Loucy (cell line): ENCODE measurements at regions not wholly inside any gene's neighbourhood (a gene's known extent, or its start where the extent isn't known, plus 50 kb on each side); places are given as distances from the start of the nearest gene placed in this dataset.

Experiments
- H2AFZ ChIP-seq: fragments of 200-600 bp; sonication (generic); 2 replicates; pipeline ENCODE4 v1.6.0; 2016; ENCODE audit warnings: antibody characterized with exemption, mild to moderate bottlenecking, low read length, moderate library complexity
- H3F3A ChIP-seq: fragments of 200-600 bp; 2 replicates; pipeline ENCODE4 v1.6.0; 2016; ENCODE audit warnings: antibody characterized with exemption, low read depth, mild to moderate bottlenecking
- H3K27me3 ChIP-seq: fragments of 200-600 bp; sonication (generic); 2 replicates; pipeline ENCODE4 v1.6.1; 2014; ENCODE audit warnings: low read length, mild to moderate bottlenecking; ENCODE audit not compliant: insufficient read depth, poor library complexity, severe bottlenecking
- H3K36me3 ChIP-seq: fragments of 200-600 bp; sonication (generic); 2 replicates; pipeline ENCODE4 v1.6.1; 2016; ENCODE audit warnings: low read length; ENCODE audit not compliant: insufficient read depth
- H3K4me1 ChIP-seq: fragments of 200-600 bp; sonication (generic); 2 replicates; pipeline ENCODE4 v1.5.1; 2014; ENCODE audit warnings: low read length, mild to moderate bottlenecking; ENCODE audit not compliant: insufficient read depth, poor library complexity, severe bottlenecking
- H3K4me2 ChIP-seq: fragments of 200-600 bp; sonication (generic); 2 replicates; pipeline ENCODE4 v1.6.0; 2014; ENCODE audit warnings: antibody characterized with exemption, low read length, low read depth, mild to moderate bottlenecking; ENCODE audit not compliant: poor library complexity, severe bottlenecking
- H3K4me3 ChIP-seq: fragments of 200-600 bp; sonication (generic); 2 replicates; pipeline ENCODE4 v1.5.1; 2014; ENCODE audit warnings: low read length, mild to moderate bottlenecking, mixed read lengths; ENCODE audit not compliant: poor library complexity, severe bottlenecking
- H3K79me2 ChIP-seq: fragments of 200-600 bp; sonication (generic); 2 replicates; pipeline ENCODE4 v1.6.1; 2014; ENCODE audit warnings: low read length; ENCODE audit not compliant: insufficient read depth
- H3K9ac ChIP-seq: fragments of 200-600 bp; sonication (generic); 2 replicates; pipeline ENCODE4 v1.6.0; 2014; ENCODE audit warnings: mild to moderate bottlenecking, low read depth, low read length, moderate library complexity; ENCODE audit not compliant: poor library complexity, severe bottlenecking
- H3K9me2 ChIP-seq: fragments of 200-600 bp; sonication (generic); replicated peaks from 2 replicates; pipeline ENCODE4 v1.6.1; 2016; ENCODE audit warnings: low read depth, low read length, mixed read lengths
- H3K9me3 ChIP-seq: fragments of 200-600 bp; sonication (generic); 2 replicates; pipeline ENCODE4 v1.6.1; 2014; ENCODE audit warnings: mild to moderate bottlenecking, antibody characterized with exemption, low read length, low read depth; ENCODE audit not compliant: insufficient read depth
- H4K20me1 ChIP-seq: fragments of 200-600 bp; sonication (generic); 2 replicates; pipeline ENCODE4 v1.6.0; 2014; ENCODE audit warnings: antibody characterized with exemption, low read length, mild to moderate bottlenecking; ENCODE audit not compliant: insufficient read depth, poor library complexity, severe bottlenecking
- EZH2phosphoT487 ChIP-seq: fragments of 200-600 bp; IDR thresholded peaks from 2 replicates; pipeline ENCODE4 v1.6.1; 2018; ENCODE audit warnings: antibody characterized with exemption, mild to moderate bottlenecking, moderate library complexity, borderline replicate concordance
- TF ChIP-seq, protein P1 (sequence below): fragments of 200-600 bp; sonication (generic); conservative IDR thresholded peaks from 2 replicates; pipeline ENCODE4 v1.5.1; 2014; ENCODE audit warnings: mild to moderate bottlenecking, antibody characterized with exemption, low read length

DNA sequence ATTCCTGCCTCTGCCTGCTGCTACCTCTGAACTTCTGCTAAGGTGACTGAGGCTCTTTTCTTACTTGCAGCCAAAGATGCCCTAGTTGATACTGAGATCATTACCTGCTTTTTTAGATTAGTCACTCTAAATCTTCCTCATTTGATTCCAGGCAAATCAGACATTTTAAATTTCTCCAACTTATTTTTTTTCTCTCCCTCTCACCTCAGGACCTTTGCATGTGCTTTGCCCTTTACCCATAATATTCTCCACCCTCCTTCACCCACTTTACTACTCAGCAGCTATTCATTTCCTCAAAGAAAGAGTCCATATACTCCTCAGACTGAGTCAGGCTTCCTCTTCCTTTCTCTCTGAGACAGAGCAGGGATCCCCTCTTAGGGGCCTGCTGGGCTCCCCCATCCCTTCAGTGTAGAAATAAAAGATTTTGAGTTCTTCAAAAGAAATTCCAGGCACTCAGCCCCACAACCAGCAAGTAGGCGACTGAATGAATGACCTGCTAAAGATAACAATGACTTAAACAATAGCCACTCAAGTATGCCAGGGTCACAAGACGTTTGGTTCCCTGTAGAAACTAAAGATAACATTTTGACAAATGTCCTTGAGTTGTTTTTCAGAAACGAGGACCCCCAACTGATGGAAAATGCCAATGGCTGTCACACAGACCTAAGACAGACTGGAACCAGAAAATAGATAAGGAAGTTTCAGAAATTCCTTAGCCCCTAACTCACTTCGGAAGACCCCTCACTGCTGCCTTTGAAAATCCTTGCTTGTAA is 104.2 kb downstream of the MTNR1B start:
- H3K9ac ChIP-seq, result no peak overlapping the region
- no peaks in the 10 kb centered on the region for H3K9me2 ChIP-seq
- no peaks in the 10 kb centered on the region for H3K9me3 ChIP-seq
- H3K36me3 ChIP-seq, result no peaks in the 10 kb centered on the region
- no peaks in the 10 kb centered on the region for H3K4me1 ChIP-seq
- no peak overlapping the region for H2AFZ ChIP-seq
- no peak overlapping the region for H3K4me2 ChIP-seq
- H3K79me2 ChIP-seq, result no peaks in the 10 kb centered on the region
- H3K4me3 ChIP-seq, result no peak overlapping the region
- no peak for TF ChIP-seq EZH2phosphoT487
- TF ChIP-seq, protein P1, sequence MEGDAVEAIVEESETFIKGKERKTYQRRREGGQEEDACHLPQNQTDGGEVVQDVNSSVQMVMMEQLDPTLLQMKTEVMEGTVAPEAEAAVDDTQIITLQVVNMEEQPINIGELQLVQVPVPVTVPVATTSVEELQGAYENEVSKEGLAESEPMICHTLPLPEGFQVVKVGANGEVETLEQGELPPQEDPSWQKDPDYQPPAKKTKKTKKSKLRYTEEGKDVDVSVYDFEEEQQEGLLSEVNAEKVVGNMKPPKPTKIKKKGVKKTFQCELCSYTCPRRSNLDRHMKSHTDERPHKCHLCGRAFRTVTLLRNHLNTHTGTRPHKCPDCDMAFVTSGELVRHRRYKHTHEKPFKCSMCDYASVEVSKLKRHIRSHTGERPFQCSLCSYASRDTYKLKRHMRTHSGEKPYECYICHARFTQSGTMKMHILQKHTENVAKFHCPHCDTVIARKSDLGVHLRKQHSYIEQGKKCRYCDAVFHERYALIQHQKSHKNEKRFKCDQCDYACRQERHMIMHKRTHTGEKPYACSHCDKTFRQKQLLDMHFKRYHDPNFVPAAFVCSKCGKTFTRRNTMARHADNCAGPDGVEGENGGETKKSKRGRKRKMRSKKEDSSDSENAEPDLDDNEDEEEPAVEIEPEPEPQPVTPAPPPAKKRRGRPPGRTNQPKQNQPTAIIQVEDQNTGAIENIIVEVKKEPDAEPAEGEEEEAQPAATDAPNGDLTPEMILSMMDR, result no peak
- no peaks in the 10 kb centered on the region for H3F3A ChIP-seq
- H4K20me1 ChIP-seq, result no peaks in the 10 kb centered on the region
- no peaks in the 10 kb centered on the region for H3K27me3 ChIP-seq

DNA sequence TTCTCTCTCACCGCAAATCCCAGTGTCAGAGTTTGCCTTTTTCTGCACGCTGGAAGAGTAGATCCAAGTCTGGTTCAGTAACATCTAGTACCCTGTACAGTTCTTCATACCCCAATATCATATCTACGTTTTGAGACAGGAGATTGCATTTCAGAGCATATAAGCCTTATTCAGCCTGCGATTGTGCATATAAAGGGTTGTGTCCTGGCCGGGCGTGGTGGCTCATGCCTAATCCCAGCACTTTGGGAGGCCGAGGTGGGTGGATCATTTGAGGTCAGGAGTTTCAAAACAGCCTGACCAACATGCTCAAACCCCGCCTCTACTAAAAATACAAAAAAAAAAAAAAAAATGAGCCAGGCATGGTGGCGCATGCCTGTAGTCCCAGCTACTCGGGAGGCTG is 104.9 kb downstream of the MTNR1B start:
- H3K9me2 ChIP-seq, result no peaks in the 10 kb centered on the region
- H3K36me3 ChIP-seq, result no peaks in the 10 kb centered on the region
- no peak overlapping the region for H3K4me3 ChIP-seq
- no peak overlapping the region for H3K4me2 ChIP-seq
- H3K4me1 ChIP-seq, result no peaks in the 10 kb centered on the region
- H3K9me3 ChIP-seq, result no peaks in the 10 kb centered on the region
- H3K27me3 ChIP-seq, result no peaks in the 10 kb centered on the region
- no peaks in the 10 kb centered on the region for H4K20me1 ChIP-seq
- no peaks in the 10 kb centered on the region for H3K79me2 ChIP-seq
- no peak overlapping the region for H3K9ac ChIP-seq
- H2AFZ ChIP-seq, result no peak overlapping the region
- TF ChIP-seq EZH2phosphoT487, result no peak
- TF ChIP-seq, protein P1, result no peak
- H3F3A ChIP-seq, result no peaks in the 10 kb centered on the region

DNA sequence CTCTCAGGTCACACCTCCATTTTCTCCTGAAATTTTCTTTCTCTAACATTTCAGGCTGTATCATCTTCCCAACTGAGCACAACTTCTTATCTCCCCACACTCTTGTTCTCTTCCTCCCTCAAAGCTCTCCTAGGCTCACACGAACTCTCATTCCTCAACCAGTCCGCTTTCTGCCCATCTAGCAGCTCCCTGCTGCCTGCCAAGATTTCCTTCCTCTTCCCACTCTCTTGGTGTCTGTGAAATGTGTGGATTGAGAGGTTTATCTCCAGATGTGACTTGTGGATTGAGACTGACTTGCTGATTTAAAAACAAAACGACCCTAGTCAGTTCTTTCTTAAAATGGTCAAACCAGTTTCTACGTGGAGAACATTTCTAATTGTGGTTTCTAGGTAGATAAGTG is 106.3 kb downstream of the MTNR1B start:
- H3K4me2 ChIP-seq, result no peak overlapping the region
- H3K4me3 ChIP-seq, result no peak overlapping the region
- no peaks in the 10 kb centered on the region for H3K9me3 ChIP-seq
- no peaks in the 10 kb centered on the region for H3K27me3 ChIP-seq
- no peaks in the 10 kb centered on the region for H3K79me2 ChIP-seq
- TF ChIP-seq, protein P1, result no peak
- TF ChIP-seq EZH2phosphoT487, result no peak
- no peaks in the 10 kb centered on the region for H3K9me2 ChIP-seq
- no peaks in the 10 kb centered on the region for H3F3A ChIP-seq
- H2AFZ ChIP-seq, result no peak overlapping the region
- H3K4me1 ChIP-seq, result no peaks in the 10 kb centered on the region
- H4K20me1 ChIP-seq, result no peaks in the 10 kb centered on the region
- H3K9ac ChIP-seq, result no peak overlapping the region
- H3K36me3 ChIP-seq, result no peaks in the 10 kb centered on the region
